ENCODE measurements at regions not wholly inside any gene's neighbourhood (a gene's known extent, or its start where the extent isn't known, plus 50 kb on each side); places are given as distances from the start of the nearest gene placed in this dataset.

DNA sequence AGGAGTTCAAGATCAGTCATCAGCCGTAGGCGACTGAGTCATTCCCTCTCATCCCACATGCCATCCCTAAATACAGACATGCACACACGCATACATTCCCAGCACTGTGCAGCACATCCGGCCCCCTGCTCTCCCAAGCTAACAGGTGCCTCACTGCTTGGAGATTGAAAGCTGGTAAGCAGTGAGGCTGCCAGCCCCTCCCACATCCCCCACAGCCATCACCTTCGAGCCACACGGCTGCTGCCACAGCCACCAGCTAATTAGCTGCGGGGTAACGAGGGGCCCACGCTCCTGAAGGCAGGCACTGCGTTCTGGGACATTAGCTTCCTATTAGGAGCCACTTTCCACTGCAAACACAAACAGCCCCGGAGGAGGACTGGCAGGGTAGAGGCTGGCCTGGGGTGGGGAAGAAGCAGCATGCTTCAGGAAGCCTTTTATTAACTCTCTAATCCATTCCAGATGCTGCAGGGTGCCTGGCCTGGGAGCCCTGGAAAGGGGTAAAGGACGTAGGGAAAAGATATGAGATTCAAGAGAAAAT lies 179.6 kb downstream of the CCT6B start:
- no peak for DNase-seq (ENCODE audit: low read depth)
- no peak overlapping the region for H3K4me3 ChIP-seq (ENCODE audit: low read depth, low read length)
- TF ChIP-seq, protein P1, sequence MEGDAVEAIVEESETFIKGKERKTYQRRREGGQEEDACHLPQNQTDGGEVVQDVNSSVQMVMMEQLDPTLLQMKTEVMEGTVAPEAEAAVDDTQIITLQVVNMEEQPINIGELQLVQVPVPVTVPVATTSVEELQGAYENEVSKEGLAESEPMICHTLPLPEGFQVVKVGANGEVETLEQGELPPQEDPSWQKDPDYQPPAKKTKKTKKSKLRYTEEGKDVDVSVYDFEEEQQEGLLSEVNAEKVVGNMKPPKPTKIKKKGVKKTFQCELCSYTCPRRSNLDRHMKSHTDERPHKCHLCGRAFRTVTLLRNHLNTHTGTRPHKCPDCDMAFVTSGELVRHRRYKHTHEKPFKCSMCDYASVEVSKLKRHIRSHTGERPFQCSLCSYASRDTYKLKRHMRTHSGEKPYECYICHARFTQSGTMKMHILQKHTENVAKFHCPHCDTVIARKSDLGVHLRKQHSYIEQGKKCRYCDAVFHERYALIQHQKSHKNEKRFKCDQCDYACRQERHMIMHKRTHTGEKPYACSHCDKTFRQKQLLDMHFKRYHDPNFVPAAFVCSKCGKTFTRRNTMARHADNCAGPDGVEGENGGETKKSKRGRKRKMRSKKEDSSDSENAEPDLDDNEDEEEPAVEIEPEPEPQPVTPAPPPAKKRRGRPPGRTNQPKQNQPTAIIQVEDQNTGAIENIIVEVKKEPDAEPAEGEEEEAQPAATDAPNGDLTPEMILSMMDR (IDR thresholded peaks at IDR 0.05; ENCODE audit: low read depth, low read length, missing control alignments): no peak

DNA sequence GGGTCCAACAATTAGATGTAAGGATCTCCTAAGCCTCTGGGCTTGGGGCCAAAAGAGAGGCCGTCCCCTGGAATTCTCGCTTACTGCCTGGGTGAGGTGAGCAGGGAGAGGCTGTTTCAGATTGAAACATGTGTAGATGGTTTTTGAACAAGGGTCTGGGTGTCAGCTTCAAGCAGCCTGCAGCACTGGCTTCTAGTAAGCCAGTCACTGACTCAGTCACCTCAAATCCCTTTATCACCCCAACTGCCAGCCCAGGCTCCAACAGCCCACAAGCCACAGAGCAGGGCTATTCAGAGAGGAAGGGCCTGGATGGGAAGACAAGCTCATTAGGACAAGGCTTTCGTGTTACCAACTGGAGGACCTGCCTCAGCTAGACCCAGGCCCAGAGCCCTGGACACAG lies 180.2 kb downstream of the CCT6B start:
- TF ChIP-seq, protein P1 (IDR thresholded peaks at IDR 0.05; ENCODE audit: low read depth, low read length, missing control alignments): no peak
- no peak overlapping the region for H3K4me3 ChIP-seq (ENCODE audit: low read depth, low read length)
- no peak for DNase-seq (ENCODE audit: low read depth)

DNA sequence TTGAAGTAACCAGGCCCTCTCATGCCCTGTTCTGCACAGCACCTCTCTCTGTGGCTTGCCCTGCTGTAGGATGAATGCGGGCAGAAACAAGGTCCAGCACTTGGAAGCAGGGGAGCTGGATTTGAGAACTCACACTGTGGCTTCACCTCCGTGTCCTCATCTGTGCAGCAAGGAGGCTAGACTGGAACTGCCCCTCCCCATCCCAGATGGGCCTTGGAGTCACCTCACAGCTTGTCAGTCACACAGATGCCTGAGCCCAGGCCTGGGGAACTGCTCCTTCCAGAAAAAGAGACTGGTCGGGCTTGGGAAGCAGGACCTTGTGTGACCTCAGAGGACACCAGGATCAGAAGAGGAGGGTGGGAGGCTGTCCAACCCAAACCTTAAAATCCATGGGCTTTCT lies 180.8 kb downstream of the CCT6B start:
- H3K4me3 ChIP-seq (ENCODE audit: low read depth, low read length): no peak overlapping the region
- DNase-seq (ENCODE audit: low read depth): no peak
- TF ChIP-seq, protein P1 (IDR thresholded peaks at IDR 0.05; ENCODE audit: low read depth, low read length, missing control alignments): no peak

DNA sequence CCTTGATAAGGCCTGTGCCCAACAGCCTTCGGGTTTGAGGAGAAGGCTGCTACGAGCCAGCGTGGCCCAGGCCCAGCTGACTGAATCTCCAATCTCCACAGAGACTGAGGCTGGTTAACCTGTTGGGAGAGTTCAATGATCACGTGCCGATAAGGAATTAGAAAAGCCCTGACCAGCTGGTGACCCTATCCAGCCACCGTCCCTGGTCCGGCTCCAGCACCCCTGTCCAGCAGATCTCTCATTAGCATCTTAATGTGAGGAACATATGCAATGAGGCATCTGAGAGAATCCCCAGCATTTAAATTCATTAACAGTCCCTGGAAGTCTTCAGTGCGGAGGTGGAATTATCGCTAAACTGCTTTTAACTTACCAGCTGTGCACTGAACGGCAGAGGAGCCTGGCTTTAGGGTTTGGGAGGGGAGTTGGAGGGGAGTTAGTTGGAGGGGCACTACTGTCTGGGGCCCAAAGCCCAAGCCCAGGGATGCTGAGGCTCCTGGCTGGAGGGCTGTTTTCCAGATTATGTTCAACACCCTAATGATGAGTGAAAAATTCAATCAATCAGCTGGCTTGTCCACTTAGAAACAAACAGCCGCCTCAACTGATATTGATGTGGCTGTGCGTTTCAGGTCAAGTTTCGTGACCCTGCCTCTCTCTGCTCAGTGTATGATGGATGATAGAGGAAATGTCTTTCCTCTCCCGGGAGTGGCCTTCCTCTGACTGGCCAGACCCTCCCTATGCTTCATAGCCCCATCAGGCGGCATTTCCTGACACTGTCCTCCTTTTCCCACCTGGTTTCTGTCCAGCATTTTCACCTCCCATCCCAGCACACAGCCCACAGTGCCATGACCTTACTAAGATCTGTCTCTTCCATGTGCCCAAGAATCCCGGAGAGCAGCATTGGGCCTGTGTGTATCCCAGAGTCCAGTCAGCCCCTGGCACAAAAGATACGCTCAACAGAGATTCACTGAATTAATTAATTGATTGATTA lies 184.5 kb downstream of the CCT6B start:
- TF ChIP-seq, protein P1 (IDR thresholded peaks at IDR 0.05; ENCODE audit: low read depth, low read length, missing control alignments): no peak
- no peak for DNase-seq (ENCODE audit: low read depth)
- H3K4me3 ChIP-seq (ENCODE audit: low read depth, low read length): no peak overlapping the region

DNA sequence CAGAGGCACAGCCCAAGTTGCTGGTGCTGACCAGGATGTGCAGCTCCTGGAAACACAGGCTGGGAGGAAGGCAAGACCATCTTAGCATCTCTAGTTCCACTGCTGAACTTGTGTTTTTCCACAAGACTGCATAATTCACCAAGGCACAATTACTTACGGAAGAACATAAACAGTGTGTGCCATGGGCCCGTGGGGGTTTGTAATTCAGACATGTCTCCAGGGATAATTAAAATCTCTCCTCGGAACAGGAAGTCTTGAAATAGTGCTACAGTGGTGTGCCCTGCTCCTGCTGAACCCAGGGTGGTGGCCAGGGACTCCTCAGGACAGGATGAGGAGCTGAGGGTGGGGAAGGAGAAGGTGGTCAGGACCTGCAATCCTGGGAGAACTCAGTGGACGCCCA lies 188.2 kb downstream of the CCT6B start:
- H3K4me3 ChIP-seq (ENCODE audit: low read depth, low read length): no peak overlapping the region
- TF ChIP-seq, protein P1 (IDR thresholded peaks at IDR 0.05; ENCODE audit: low read depth, low read length, missing control alignments): no peak

DNA sequence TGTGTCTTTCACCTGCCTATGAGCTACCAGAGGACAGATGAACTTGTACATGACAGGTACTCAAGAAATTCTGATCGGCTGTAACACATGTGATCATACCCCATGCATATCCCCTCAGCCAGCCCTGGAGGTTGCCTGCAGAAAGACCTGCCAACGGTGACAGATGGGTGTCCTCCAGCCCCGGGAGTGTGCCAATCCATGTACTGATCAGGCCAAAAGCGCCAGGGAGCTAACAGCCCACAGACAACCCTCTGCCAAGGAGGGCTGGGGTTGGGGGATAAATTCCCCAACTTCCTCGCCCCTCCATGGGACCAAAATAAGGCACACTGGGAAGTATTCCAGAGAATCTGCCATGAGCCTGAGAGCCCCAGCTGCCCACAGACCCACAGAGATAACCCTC lies 189.4 kb downstream of the CCT6B start:
- TF ChIP-seq, protein P1 (IDR thresholded peaks at IDR 0.05; ENCODE audit: low read depth, low read length, missing control alignments): no peak
- no peak for DNase-seq (ENCODE audit: low read depth)
- H3K4me3 ChIP-seq (ENCODE audit: low read depth, low read length): no peak overlapping the region

More for the DNA sequence above, 188.2 kb downstream of the CCT6B start:
- DNase-seq (ENCODE audit: low read depth): no peak

Data from GM12864 (cell line).